Tibial artery (tissue), 4 donors: ENCODE measurements at regions not wholly inside any gene's neighbourhood (a gene's known extent, or its start where the extent isn't known, plus 50 kb on each side); places are given as distances from the start of the nearest gene placed in this dataset.
"Not testable (repeated sequence)": the region's sequence is repeated elsewhere in the genome, so short reads cannot be mapped to it uniquely, and the experiment has no call there.

ENCODE experiments used
- DNase-seq, 2 donors: peaks; one replicate each; pipeline ENCODE4 v3.0.0-alpha.2; 2019
- H3K27ac ChIP-seq, 2 donors: fragments of 200-600 bp; sonication (generic) in 1 of 2; 1 replicate in 1 of 2; 2 replicates in 1 of 2; pipeline ENCODE4 v1.5.1; 2018 to 2019; ENCODE audit warnings: mild to moderate bottlenecking in 1 of 2
- H3K27me3 ChIP-seq, 2 donors: fragments of 200-600 bp; sonication (generic) in 1 of 2; one replicate each; pipeline versions ENCODE4 v1.5.1 to v1.6.0; 2016 to 2019
- H3K36me3 ChIP-seq, 3 donors: fragments of 200-600 bp; sonication (generic) in 2 of 3; one replicate each; pipeline ENCODE4 v1.5.1; 2016 to 2019; ENCODE audit warnings: mild to moderate bottlenecking in 2 of 3
- H3K4me1 ChIP-seq, 4 donors: fragments of 200-600 bp; sonication (generic) in 2 of 4; 1 replicate in 3 of 4; 2 replicates in 1 of 4; pipeline ENCODE4 v1.5.1; 2016 to 2019
- H3K4me3 ChIP-seq, 2 donors: fragments of 200-600 bp; sonication (generic) in 1 of 2; 1 replicate in 1 of 2; 2 replicates in 1 of 2; pipeline ENCODE4 v1.5.1; 2018 to 2019; ENCODE audit warnings: mild to moderate bottlenecking in 2 of 2
- H3K9me3 ChIP-seq, 3 donors: fragments of 200-600 bp; sonication (generic) in 1 of 3; one replicate each; pipeline ENCODE4 v1.5.1; 2016 to 2019
- intact Hi-C: fragments of 100-400 bp; cut with DNase I; formaldehyde crosslinking; loops from one replicate; pipeline ENCODE4 v1.15.0; 2023; ENCODE audit warnings: low total_unique reads
- TF ChIP-seq, protein P1 (sequence below), 2 experiments: fragments of 200-600 bp in 1 of 2; fragments of 450-650 bp in 1 of 2; IDR thresholded peaks; one replicate each; pipeline ENCODE4 v1.5.1; 2017 to 2019; ENCODE audit warnings: antibody characterized with exemption in 2 of 2, mild to moderate bottlenecking in 1 of 2, moderate library complexity in 1 of 2

DNA sequence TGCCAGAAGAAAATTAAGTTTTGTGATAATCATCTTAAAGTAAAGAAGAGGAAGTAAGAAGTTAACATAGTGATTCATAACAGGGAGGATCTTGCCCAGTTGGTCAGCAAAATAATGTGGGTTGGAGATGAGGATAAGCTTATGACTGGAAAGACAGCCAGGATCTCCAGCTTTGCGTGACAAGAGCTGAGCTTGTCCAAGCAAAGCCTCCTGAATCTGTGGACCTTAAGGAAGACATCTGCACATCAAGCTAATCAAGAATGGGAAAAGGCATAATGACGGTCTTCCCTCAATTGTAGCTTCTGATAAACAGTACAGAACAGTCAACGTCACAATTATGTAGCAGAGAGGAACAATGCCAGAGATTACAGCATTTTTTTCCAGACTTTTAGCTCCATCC lies 744.7 kb upstream of the GOT2 start:
- Histone ChIP-seq H3K27ac (no peak overlapping the region), H3K36me3 (no peaks in the 10 kb centered on the region), H3K27me3 (no peaks in the 10 kb centered on the region), H3K4me3 (no peak overlapping the region), H3K9me3 (no peaks in the 10 kb centered on the region), H3K4me1 (no peaks in the 10 kb centered on the region)
- TF ChIP-seq, protein P1, sequence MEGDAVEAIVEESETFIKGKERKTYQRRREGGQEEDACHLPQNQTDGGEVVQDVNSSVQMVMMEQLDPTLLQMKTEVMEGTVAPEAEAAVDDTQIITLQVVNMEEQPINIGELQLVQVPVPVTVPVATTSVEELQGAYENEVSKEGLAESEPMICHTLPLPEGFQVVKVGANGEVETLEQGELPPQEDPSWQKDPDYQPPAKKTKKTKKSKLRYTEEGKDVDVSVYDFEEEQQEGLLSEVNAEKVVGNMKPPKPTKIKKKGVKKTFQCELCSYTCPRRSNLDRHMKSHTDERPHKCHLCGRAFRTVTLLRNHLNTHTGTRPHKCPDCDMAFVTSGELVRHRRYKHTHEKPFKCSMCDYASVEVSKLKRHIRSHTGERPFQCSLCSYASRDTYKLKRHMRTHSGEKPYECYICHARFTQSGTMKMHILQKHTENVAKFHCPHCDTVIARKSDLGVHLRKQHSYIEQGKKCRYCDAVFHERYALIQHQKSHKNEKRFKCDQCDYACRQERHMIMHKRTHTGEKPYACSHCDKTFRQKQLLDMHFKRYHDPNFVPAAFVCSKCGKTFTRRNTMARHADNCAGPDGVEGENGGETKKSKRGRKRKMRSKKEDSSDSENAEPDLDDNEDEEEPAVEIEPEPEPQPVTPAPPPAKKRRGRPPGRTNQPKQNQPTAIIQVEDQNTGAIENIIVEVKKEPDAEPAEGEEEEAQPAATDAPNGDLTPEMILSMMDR (IDR thresholded peaks at IDR 0.05), result no peak
- DNase-seq, result no peak
- intact Hi-C loops, result no loop called here

DNA sequence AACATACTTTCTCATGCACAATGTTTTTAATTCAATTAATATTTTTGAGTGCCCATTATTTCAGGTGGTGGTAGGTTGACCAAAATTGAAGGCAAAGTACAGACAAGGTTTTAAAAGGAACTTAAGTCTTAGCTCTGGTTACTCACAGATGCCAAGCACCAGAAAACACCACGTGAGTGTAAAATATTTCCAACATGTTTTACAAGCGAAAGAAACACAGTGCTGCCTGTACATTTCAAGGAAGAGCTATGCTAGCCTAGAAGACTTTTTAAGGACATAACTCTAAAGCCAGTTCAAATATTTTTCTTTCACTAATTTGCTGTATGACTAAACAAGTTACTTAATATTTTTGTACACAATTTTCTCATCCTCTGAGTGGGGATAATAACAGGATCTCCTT lies 736.4 kb upstream of the GOT2 start:
- no peaks in the 10 kb centered on the region for H3K4me1 ChIP-seq
- no peak overlapping the region for H3K27ac ChIP-seq
- intact Hi-C loops, result no loop called here
- TF ChIP-seq, protein P1 (IDR thresholded peaks at IDR 0.05), result no peak
- no peaks in the 10 kb centered on the region for H3K36me3 ChIP-seq
- DNase-seq, result no peak
- H3K9me3 ChIP-seq, result no peaks in the 10 kb centered on the region
- no peaks in the 10 kb centered on the region for H3K27me3 ChIP-seq
- no peak overlapping the region for H3K4me3 ChIP-seq

DNA sequence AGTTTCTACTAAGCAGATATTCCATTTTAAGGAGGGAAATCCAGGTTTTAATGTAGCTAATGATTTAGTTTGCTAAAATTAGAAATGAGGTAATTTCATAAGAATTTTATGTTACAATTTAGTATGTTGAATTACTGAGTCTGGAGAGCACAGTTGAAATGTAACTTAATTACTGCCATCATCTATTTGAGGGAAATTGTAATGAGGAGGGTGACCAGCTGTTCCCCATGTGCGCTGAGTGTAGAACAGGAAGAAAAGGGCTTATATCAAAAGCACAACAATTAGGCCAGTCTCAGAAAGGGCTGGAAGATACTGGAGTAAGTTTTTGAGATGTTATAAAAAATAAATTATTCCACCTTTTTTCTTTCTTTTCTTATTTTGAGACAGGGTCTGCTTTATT lies 735.1 kb upstream of the GOT2 start:
- Histone ChIP-seq H3K36me3 (no peaks in the 10 kb centered on the region), H3K27me3 (no peaks in the 10 kb centered on the region), H3K9me3 (no peaks in the 10 kb centered on the region), H3K4me1 (no peaks in the 10 kb centered on the region), H3K4me3 (no peak overlapping the region), H3K27ac (no peak overlapping the region)
- TF ChIP-seq, protein P1 (IDR thresholded peaks at IDR 0.05), result no peak
- no peak for DNase-seq
- intact Hi-C loops, result no loop called here

DNA sequence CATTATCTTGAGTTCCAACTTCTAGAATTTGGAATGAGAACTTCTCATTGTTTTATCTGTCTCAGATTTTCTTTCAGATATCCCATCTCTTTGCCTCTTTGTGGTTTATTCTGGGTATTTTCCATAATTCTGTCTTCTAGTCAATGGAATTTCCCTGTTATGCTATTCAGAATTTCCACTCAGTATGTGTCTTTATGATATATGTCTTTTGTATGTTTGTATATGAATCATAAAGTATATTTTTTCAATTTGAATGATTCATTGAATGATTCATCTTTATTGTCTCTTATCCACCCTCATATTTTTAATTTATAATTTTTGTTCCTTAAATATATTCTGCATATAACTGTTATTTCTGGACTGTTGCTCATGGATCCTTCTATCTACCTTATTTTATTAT lies 729.7 kb upstream of the GOT2 start:
- H3K9me3 ChIP-seq, result no peaks in the 10 kb centered on the region
- no peak overlapping the region for H3K4me3 ChIP-seq
- H3K36me3 ChIP-seq, result no peaks in the 10 kb centered on the region
- no peaks in the 10 kb centered on the region for H3K4me1 ChIP-seq
- intact Hi-C loops, result no loop called here
- H3K27ac ChIP-seq, result no peak overlapping the region
- no peaks in the 10 kb centered on the region for H3K27me3 ChIP-seq
- no peak for DNase-seq
- TF ChIP-seq, protein P1 (IDR thresholded peaks at IDR 0.05), result no peak

DNA sequence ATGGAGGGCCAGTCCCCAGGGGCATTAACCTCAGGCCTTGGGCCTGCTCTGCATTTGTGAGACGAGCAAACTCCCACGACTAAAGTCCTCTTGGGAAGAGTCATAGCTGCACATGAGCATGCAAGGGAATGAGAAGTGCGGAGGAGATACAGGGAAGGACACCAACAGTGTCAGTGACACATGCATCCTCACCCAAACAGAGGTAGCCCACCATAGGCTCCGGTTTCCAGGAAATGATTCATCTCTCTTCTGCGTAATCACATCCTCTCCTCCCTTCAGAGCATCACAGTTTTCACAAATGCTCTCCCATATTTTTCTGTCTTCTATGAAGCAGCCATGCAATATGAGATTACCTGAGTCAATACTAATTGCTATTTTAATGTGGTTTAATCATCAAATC lies 725.7 kb upstream of the GOT2 start:
- Histone ChIP-seq H3K9me3 (no peaks in the 10 kb centered on the region), H3K27me3 (no peaks in the 10 kb centered on the region), H3K4me1 (no peaks in the 10 kb centered on the region), H3K36me3 (no peaks in the 10 kb centered on the region), H3K4me3 (no peak overlapping the region), H3K27ac (no peak overlapping the region)
- intact Hi-C loops, result no loop called here
- TF ChIP-seq, protein P1 (IDR thresholded peaks at IDR 0.05), result no peak
- DNase-seq, result no peak

DNA sequence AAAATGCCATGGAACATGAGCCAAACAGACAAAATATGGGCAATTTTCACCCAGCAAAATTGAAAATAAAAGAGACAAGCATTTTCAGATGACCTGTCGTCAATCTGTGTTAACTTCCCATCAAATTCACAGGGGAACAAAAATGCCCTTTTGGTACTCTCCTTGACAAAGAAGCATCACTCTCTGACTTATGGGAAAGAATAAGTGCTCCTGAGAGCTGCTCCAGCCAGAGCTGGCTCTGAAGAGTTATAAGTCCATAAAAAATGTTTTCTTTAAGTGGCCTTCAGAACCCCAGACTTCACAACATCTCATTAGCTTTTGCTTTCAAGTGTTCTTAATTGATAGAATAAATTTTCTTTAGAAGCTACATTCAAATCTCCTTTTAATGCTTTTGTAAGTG lies 721.4 kb upstream of the GOT2 start:
- intact Hi-C loops, result no loop called here
- H3K4me1 ChIP-seq, result no peaks in the 10 kb centered on the region
- H3K27me3 ChIP-seq, result no peaks in the 10 kb centered on the region
- H3K27ac ChIP-seq, result no peak overlapping the region
- no peak overlapping the region for H3K4me3 ChIP-seq
- TF ChIP-seq, protein P1 (IDR thresholded peaks at IDR 0.05), result no peak
- no peaks in the 10 kb centered on the region for H3K9me3 ChIP-seq
- DNase-seq, result no peak
- no peaks in the 10 kb centered on the region for H3K36me3 ChIP-seq

DNA sequence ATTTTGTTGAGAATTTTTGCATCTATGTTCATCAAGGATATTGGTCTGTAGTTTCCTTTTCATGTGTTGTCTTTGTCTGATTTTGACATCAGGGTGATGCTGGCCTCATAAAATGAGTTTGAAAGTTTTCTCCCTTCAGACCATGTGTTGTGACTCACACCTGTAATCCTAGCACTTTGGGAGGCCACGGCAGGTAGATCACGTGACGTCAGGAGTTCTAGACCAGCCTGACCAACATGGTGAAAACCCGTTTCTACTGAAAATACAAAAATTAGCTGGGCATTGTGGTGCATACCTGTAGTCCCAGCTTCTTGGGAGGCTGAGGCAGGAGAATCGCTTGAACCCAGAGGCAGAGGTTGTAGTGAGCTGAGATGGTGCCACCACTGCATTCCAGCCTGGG lies 716.4 kb upstream of the GOT2 start:
- H3K36me3 ChIP-seq, H3K9me3 ChIP-seq, H3K27me3 ChIP-seq, H3K4me1 ChIP-seq, intact Hi-C loops, H3K27ac ChIP-seq, DNase-seq, H3K4me3 ChIP-seq: not testable (repeated sequence)
